ENCODE measurements at regions not wholly inside any gene's neighbourhood (a gene's known extent, or its start where the extent isn't known, plus 50 kb on each side); places are given as distances from the start of the nearest gene placed in this dataset.

DNA sequence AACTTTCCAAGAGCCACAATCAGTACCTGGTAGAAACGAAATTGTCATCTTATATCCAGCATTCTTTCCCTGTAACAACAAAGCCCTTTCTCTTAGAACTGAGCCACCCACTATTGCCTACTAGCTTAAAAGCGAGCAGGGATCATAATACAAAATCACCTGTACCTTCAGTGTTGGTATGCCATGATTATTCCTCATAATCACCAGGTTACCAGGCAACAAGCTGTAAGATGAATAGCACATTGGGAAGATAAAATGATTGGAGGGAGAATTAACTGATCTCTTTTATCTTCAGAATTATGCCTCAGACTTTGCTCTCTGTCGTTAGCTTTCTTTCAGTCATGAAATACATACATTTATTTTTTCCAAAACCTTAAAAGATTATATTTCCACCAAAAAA, 345.6 kb downstream of the PRELID2 start:
- DNase-seq (ENCODE audit: extremely low read depth, low read depth) = no peak
- TF ChIP-seq, protein P1, sequence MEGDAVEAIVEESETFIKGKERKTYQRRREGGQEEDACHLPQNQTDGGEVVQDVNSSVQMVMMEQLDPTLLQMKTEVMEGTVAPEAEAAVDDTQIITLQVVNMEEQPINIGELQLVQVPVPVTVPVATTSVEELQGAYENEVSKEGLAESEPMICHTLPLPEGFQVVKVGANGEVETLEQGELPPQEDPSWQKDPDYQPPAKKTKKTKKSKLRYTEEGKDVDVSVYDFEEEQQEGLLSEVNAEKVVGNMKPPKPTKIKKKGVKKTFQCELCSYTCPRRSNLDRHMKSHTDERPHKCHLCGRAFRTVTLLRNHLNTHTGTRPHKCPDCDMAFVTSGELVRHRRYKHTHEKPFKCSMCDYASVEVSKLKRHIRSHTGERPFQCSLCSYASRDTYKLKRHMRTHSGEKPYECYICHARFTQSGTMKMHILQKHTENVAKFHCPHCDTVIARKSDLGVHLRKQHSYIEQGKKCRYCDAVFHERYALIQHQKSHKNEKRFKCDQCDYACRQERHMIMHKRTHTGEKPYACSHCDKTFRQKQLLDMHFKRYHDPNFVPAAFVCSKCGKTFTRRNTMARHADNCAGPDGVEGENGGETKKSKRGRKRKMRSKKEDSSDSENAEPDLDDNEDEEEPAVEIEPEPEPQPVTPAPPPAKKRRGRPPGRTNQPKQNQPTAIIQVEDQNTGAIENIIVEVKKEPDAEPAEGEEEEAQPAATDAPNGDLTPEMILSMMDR (IDR thresholded peaks at IDR 0.05; ENCODE audit: low read depth, low read length, missing control alignments) = no peak
- H3K4me3 ChIP-seq (replicated peaks; ENCODE audit: low read depth, low read length) = no peak overlapping the region

DNA sequence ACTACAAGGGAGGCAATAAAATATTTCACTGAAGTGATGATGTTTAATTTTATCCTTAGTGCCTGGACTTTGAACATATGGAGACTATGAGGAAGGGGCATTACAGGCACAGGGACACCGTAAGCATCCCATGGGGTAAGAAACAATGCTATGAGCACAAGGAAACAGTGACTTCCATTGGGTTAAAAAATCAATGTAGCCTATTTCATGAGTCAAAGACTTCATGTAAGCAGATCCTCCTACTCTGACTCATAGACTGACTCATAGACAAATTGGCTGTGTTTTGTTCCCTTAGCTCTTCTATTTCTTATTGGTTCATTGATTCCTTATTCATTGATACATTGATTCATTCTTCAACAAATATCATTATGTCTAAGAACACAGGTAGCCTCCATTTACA, 351.0 kb downstream of the PRELID2 start:
- DNase-seq (ENCODE audit: extremely low read depth, low read depth) = peak; percentile 29
- no peak overlapping the region for H3K4me3 ChIP-seq (replicated peaks; ENCODE audit: low read depth, low read length)
- TF ChIP-seq, protein P1 (IDR thresholded peaks at IDR 0.05; ENCODE audit: low read depth, low read length, missing control alignments) = no peak

DNA sequence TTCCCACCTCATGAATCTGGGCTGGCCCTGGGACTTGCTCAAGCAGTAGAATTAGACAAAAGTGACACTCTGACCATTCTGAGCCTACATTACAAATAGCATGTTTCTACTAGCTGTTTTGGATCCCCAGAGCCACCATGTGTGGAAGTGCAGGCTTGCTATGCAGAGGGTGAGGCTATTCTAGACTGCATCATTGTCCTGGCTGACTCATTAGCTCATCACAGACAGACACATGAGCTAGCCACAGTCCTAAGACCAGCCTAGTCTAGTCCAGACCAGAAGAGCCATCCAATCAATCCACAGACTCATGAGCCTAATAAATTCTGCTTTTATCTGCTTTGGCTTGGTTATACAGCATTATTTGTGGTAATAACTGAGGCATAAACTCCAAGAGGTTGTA, 351.9 kb downstream of the PRELID2 start:
- TF ChIP-seq, protein P1 (IDR thresholded peaks at IDR 0.05; ENCODE audit: low read depth, low read length, missing control alignments) = no peak
- DNase-seq (ENCODE audit: extremely low read depth, low read depth) = peak; percentile 27
- H3K4me3 ChIP-seq (replicated peaks; ENCODE audit: low read depth, low read length) = no peak overlapping the region

DNA sequence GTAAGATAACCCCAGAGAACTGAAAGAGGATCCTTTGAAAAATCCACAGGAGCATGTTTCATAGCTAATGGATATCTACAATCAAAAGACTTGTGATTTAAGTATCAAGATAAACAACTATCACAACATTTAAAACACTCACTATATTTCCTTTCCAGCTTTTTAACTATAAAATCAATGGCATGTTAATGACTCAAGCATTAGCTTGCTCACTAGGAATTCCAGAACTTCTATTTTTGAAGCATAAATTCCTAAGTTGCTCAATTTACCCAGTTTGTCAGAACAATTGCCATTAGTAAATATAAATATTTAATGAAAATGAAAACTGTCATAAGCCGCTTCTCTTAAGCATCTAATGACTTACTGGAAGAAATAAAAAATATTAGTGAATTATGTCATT, 355.3 kb downstream of the PRELID2 start:
- TF ChIP-seq, protein P1 (IDR thresholded peaks at IDR 0.05; ENCODE audit: low read depth, low read length, missing control alignments) = no peak
- DNase-seq (ENCODE audit: extremely low read depth, low read depth) = no peak
- no peak overlapping the region for H3K4me3 ChIP-seq (replicated peaks; ENCODE audit: low read depth, low read length)

DNA sequence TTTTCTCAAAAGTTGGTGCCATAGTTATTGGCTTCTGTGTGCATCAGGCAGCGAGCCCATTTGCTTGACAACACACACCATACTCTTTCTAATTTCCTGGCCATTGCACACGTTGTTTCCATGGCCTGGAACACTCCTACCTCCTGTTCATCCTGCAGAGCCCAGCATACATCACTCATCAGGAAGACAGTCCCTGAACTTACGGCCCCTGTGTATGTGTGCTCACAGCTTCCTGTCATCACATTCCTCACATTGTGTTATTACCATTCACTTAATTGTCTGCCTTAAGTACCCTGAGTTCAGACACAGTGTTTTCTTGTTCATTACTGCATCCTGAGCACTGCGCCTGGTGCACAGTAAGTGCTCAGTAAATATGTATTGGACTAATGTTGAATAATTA, 355.9 kb downstream of the PRELID2 start:
- TF ChIP-seq, protein P1 (IDR thresholded peaks at IDR 0.05; ENCODE audit: low read depth, low read length, missing control alignments) = no peak
- DNase-seq (ENCODE audit: extremely low read depth, low read depth) = no peak
- H3K4me3 ChIP-seq (replicated peaks; ENCODE audit: low read depth, low read length) = no peak overlapping the region

DNA sequence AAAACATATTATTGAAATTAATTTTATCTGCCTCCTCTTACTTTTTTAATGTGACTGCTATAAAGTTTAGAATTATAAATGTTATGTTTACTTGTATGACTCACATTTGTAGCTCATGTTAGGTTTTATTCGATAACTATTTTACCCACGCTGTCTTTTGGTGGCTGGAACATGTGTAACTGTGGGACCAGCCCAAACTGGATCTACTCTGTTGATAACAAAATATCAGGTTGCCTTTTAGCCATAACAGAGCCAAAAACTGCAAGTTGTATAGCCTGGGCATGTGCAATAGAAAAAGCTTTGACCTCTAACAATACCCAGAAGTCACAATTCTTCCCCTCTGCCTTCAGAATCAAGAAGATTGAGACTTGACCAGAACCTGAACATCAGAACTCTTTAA, 356.5 kb downstream of the PRELID2 start:
- no peak overlapping the region for H3K4me3 ChIP-seq (replicated peaks; ENCODE audit: low read depth, low read length)
- no peak for DNase-seq (ENCODE audit: extremely low read depth, low read depth)
- TF ChIP-seq, protein P1 (IDR thresholded peaks at IDR 0.05; ENCODE audit: low read depth, low read length, missing control alignments) = no peak

DNA sequence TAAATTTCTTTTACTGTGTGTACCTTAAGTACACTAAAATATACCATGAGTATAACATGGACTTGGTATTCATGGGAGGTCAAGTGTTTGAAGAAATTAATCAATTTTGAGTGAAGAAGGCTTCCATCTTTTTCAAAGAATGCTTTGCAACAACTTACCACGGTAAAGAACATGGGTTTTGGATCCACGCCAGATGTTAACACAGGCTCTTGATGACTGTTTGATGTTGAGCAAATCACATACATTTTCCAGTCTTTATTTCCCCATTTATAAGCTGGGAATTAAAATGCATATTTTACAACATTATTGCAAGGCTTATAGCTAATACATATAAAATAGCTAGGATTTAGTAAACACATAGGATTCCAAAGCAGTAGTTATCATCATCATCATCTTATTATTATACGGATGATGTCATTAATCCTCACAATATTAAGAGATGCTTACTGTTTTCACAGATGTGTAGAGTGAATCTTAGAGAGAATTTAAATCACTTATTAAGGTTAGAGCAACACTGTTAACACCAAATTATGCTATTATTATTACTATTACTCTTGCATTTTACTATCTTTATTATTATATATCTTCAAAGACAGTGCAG, 362.0 kb downstream of the PRELID2 start:
- TF ChIP-seq, protein P1 (IDR thresholded peaks at IDR 0.05; ENCODE audit: low read depth, low read length, missing control alignments) = no peak
- no peak overlapping the region for H3K4me3 ChIP-seq (replicated peaks; ENCODE audit: low read depth, low read length)
- DNase-seq (ENCODE audit: extremely low read depth, low read depth) = no peak

Measured in HFF-Myc (cell line).